Kidney (tissue), 13 donors: ENCODE measurements at regions not wholly inside any gene's neighbourhood (a gene's known extent, or its start where the extent isn't known, plus 50 kb on each side); places are given as distances from the start of the nearest gene placed in this dataset.

Experiments
- DNase-seq, 5 donors: peaks; one replicate each; pipeline ENCODE4 v3.0.0-alpha.2; 2013 to 2020
- FAIRE-seq: peaks from 2 replicates; lab custom pipeline; 2012; peaks lifted over from hg19 to GRCh38; lab: Jason Lieb, UNC
- H3K27ac ChIP-seq, 2 donors: one replicate each; pipeline ENCODE4 v1.7.0; 2013; ENCODE audit warnings: low read depth in 2 of 2, low read length in 2 of 2, inconsistent platforms in 1 of 2
- H3K27me3 ChIP-seq: one replicate; pipeline ENCODE4 v1.7.1; 2013; ENCODE audit warnings: low read length, inconsistent platforms; ENCODE audit not compliant: control insufficient read depth, insufficient read depth
- H3K36me3 ChIP-seq, 3 donors: one replicate each; pipeline versions ENCODE4 v1.7.0 to v1.7.1; 2013; ENCODE audit warnings: low read length in 3 of 3, control low read depth in 1 of 3, inconsistent platforms in 1 of 3; ENCODE audit not compliant: insufficient read depth in 3 of 3, control insufficient read depth in 2 of 3
- H3K4me1 ChIP-seq, 3 donors: one replicate each; pipeline versions ENCODE4 v1.7.0 to v1.7.1; 2013; ENCODE audit warnings: low read length in 3 of 3, inconsistent platforms in 1 of 3, low read depth in 1 of 3; ENCODE audit not compliant: control insufficient read depth in 2 of 3, insufficient read depth in 2 of 3
- H3K4me3 ChIP-seq, 3 donors: one replicate each; pipeline versions ENCODE4 v1.7.0 to v1.8.1; 2013; ENCODE audit warnings: low read length in 3 of 3, control low read depth in 1 of 3, inconsistent platforms in 1 of 3
- H3K9ac ChIP-seq, 3 donors: one replicate each; pipeline versions ENCODE4 v1.7.0 to v1.7.1; 2013; ENCODE audit warnings: low read length in 3 of 3, control low read depth in 1 of 3, inconsistent platforms in 1 of 3
- H3K9me3 ChIP-seq, 3 donors: one replicate each; pipeline versions ENCODE4 v1.7.0 to v1.7.1; 2013; ENCODE audit warnings: low read length in 3 of 3, control low read depth in 1 of 3, inconsistent platforms in 1 of 3; ENCODE audit not compliant: control insufficient read depth in 2 of 3, insufficient read depth in 1 of 3
- intact Hi-C: fragments of 100-400 bp; cut with DNase I; formaldehyde crosslinking; loops from one replicate; pipeline ENCODE4 v1.11.1; 2022
- TF ChIP-seq, protein P1 (sequence below): IDR thresholded peaks from 3 replicates; pipeline ENCODE4 v1.5.1; 2012; ENCODE audit warnings: mild to moderate bottlenecking, moderate library complexity, borderline replicate concordance; ENCODE audit not compliant: insufficient read depth; ENCODE audit errors: extremely low read depth
- donor health status: control.
- donor health status: control.
- donor health status: control.
- donor health status: control.
- donor health status: control.
- donor health status: DM: yes; HTN: yes; CAD: no.
- donor health status: Normal renal cell carcinoma (clear cell type).

DNA sequence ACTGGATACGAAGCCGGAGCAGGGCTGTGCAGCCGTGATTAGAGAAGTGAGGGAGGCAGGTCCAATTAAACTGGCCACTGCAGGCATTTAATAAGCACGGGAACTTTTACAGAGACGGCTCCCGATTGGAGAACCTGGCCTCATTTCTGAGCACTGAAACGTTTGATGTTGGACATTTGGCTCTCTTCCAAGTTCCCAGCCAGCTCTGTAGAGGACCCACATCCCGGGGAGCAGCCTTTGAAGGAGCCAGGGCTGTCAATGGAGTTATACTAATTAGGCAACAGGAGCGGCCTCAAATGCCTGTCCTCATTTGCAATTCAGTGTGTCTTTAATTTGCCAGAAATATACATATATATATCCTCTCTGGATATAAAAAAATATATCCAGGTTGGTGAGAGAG lies 499.4 kb upstream of the C16orf82 start:
- H3K9me3 ChIP-seq, result no peaks in the 10 kb centered on the region
- no peak overlapping the region for H3K9ac ChIP-seq
- no peak overlapping the region for H3K27ac ChIP-seq
- TF ChIP-seq, protein P1, sequence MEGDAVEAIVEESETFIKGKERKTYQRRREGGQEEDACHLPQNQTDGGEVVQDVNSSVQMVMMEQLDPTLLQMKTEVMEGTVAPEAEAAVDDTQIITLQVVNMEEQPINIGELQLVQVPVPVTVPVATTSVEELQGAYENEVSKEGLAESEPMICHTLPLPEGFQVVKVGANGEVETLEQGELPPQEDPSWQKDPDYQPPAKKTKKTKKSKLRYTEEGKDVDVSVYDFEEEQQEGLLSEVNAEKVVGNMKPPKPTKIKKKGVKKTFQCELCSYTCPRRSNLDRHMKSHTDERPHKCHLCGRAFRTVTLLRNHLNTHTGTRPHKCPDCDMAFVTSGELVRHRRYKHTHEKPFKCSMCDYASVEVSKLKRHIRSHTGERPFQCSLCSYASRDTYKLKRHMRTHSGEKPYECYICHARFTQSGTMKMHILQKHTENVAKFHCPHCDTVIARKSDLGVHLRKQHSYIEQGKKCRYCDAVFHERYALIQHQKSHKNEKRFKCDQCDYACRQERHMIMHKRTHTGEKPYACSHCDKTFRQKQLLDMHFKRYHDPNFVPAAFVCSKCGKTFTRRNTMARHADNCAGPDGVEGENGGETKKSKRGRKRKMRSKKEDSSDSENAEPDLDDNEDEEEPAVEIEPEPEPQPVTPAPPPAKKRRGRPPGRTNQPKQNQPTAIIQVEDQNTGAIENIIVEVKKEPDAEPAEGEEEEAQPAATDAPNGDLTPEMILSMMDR, result no peak
- H3K4me3 ChIP-seq, result no peak overlapping the region
- H3K36me3 ChIP-seq, result no peaks in the 10 kb centered on the region
- intact Hi-C loops, result no loop called here
- DNase-seq (peak in 1 of 5 donors; percentile 2), FAIRE-seq (no peak)
- no peaks in the 10 kb centered on the region for H3K27me3 ChIP-seq
- H3K4me1 ChIP-seq, result no peaks in the 10 kb centered on the region

DNA sequence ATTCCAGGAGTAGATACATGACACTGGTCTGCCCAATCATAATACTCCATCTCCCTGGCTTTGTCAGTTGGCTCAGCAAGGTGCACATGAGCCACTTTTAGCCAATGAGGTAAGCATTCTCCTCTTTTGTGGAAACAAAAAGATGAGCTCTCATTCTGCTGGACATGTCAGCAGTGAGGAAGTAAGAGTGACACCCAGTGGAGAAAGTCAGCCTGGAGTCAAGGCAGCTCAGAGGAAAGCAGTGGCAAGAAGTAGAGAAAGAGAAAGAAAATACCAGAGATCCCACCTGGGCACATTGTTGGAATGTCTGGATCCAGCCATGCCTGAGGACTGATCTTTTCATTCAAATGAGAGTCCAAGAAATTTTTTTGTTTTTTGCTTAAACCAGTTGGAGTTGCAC lies 496.9 kb upstream of the C16orf82 start:
- no peak overlapping the region for H3K9ac ChIP-seq
- FAIRE-seq, result no peak
- intact Hi-C loops, result no loop called here

DNA sequence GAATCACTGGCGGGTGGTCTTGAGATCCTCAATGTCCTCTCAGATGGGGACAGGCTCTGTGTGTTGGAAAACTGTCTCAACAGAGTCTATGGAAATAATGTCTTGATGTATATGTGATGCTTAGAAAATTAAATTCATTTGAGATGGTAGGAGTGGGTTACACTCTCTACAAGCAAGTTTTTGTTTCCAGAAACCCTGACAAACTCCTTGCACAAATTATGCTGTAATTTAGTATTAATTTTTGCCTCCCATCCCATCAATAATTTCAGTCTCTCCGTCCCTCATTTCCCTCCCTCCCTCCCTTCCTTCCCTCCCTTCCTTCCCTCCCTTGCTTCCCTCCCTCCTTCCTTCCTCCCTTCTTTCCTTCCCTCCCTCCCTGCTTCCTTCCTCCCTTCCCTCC lies 488.0 kb upstream of the C16orf82 start:
- FAIRE-seq (no peak), DNase-seq (no peak)
- Histone ChIP-seq H3K27ac (no peak overlapping the region), H3K9me3 (no peaks in the 10 kb centered on the region), H3K4me1 (no peaks in the 10 kb centered on the region), H3K4me3 (no peak overlapping the region), H3K36me3 (no peaks in the 10 kb centered on the region), H3K27me3 (no peaks in the 10 kb centered on the region), H3K9ac (no peak overlapping the region)
- TF ChIP-seq, protein P1, result no peak
- intact Hi-C loops, result no loop called here

More for the DNA sequence above, 496.9 kb upstream of the C16orf82 start:
- Histone ChIP-seq H3K36me3 (no peaks in the 10 kb centered on the region), H3K27ac (no peak overlapping the region), H3K27me3 (no peaks in the 10 kb centered on the region), H3K9me3 (no peaks in the 10 kb centered on the region), H3K4me1 (no peaks in the 10 kb centered on the region), H3K4me3 (no peak overlapping the region)
- TF ChIP-seq, protein P1, result peak; percentile 11
- peak in 3 of 5 donors; percentile 15 to 50 (median 46) for DNase-seq

DNA sequence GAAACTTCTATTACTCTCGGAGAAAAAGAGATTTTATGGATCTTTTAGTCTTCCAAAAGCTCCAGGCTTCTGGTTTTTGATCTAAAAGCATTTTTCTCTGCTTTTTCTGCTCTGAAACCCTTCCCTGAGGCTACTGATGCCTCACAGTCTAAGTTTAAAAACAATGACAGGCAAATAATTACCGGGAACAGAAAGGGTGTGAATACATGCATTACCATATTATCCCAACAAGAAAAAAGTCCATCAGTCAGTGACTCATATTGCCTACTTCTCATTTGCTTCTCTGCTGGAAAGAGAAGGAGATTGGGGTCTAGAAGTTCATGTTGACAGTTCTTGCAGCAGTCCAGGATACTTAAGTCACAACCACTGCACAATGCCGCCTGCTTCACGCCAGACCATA lies 482.9 kb upstream of the C16orf82 start:
- Histone ChIP-seq H3K4me3 (no peak overlapping the region), H3K27ac (no peak overlapping the region), H3K36me3 (no peaks in the 10 kb centered on the region), H3K9me3 (no peaks in the 10 kb centered on the region), H3K4me1 (no peaks in the 10 kb centered on the region), H3K27me3 (no peaks in the 10 kb centered on the region), H3K9ac (no peak overlapping the region)
- DNase-seq (no peak), FAIRE-seq (no peak)
- intact Hi-C loops, result no loop called here
- TF ChIP-seq, protein P1, result no peak
